Thyroid gland (tissue), 4 donors: ENCODE measurements at regions not wholly inside any gene's neighbourhood (a gene's known extent, or its start where the extent isn't known, plus 50 kb on each side); places are given as distances from the start of the nearest gene placed in this dataset.

Experiments
- DNase-seq, 2 donors: peaks; one replicate each; pipeline ENCODE4 v3.0.0-alpha.2; 2019
- H3K27ac ChIP-seq, 3 donors: fragments of 200-600 bp; sonication (generic); 1 replicate in 2 of 3; 2 replicates in 1 of 3; pipeline ENCODE4 v1.5.1; 2016 to 2019; ENCODE audit warnings: mild to moderate bottlenecking in 1 of 3, moderate library complexity in 1 of 3
- H3K27me3 ChIP-seq: fragments of 200-600 bp; sonication (generic); one replicate; pipeline ENCODE4 v1.5.1; 2019
- H3K36me3 ChIP-seq, 2 donors: fragments of 200-600 bp; sonication (generic); one replicate each; pipeline ENCODE4 v1.5.1; 2016 to 2019
- H3K4me1 ChIP-seq, 2 donors: fragments of 200-600 bp; sonication (generic); one replicate each; pipeline ENCODE4 v1.5.1; 2017 to 2019
- H3K4me3 ChIP-seq, 3 donors: fragments of 200-600 bp; sonication (generic); replicated peaks in 1 of 3; 1 replicate in 2 of 3; 2 replicates in 1 of 3; pipeline ENCODE4 v1.5.1; 2016; ENCODE audit warnings: mild to moderate bottlenecking in 1 of 3
- H3K9me3 ChIP-seq: fragments of 200-600 bp; sonication (generic); one replicate; pipeline ENCODE4 v1.5.1; 2017
- CTCF ChIP-seq, 6 experiments: fragments of 200-600 bp in 3 of 6; fragments of 450-650 bp in 3 of 6; sonication (generic) in 3 of 6; IDR thresholded peaks; one replicate each; pipeline ENCODE4 v1.5.1; 2016 to 2019; ENCODE audit warnings: antibody characterized with exemption in 6 of 6, mild to moderate bottlenecking in 2 of 6, inconsistent platforms in 1 of 6, moderate library complexity in 1 of 6
- POLR2A ChIP-seq, 2 donors: fragments of 450-650 bp; IDR thresholded peaks; one replicate each; pipeline ENCODE4 v1.6.1; 2017; ENCODE audit warnings: antibody characterized with exemption in 2 of 2, mild to moderate bottlenecking in 2 of 2, moderate library complexity in 1 of 2
- WGBS, 2 donors: methylation state at CpG; one replicate each; pipeline ENCODE4 v1.1.5; 2017; 5-methylcytosine and 5-hydroxymethylcytosine counted together
- intact Hi-C: fragments of 100-400 bp; cut with DNase I; formaldehyde crosslinking; loops from one replicate; pipeline ENCODE4 v1.15.1; 2023

- H3K36me3 ChIP-seq = no peaks in the 10 kb centered on the region
- H3K27ac ChIP-seq = no peak overlapping the region
- H3K4me3 ChIP-seq = no peak overlapping the region
- no peaks in the 10 kb centered on the region for H3K27me3 ChIP-seq
- WGBS, 2 donors = 79 to 89% methylated on average over 1 of the region's 1 CpG
- H3K4me1 ChIP-seq = no peaks in the 10 kb centered on the region
- intact Hi-C loops = no loop called here
- DNase-seq = no peak
- H3K9me3 ChIP-seq = no peaks in the 10 kb centered on the region
- TF ChIP-seq CTCF (IDR thresholded peaks at IDR 0.05) = no peak
- TF ChIP-seq POLR2A (IDR thresholded peaks at IDR 0.05) = no peak
These were observed 243.1 kb upstream of the FANCL start for GRCh38 chr2:58484221-58484620.

- Histone ChIP-seq H3K36me3 (no peaks in the 10 kb centered on the region), H3K27me3 (no peaks in the 10 kb centered on the region), H3K27ac (no peak overlapping the region), H3K4me1 (no peaks in the 10 kb centered on the region), H3K4me3 (no peak overlapping the region), H3K9me3 (no peaks in the 10 kb centered on the region)
- TF ChIP-seq CTCF (IDR thresholded peaks at IDR 0.05) = no peak
- no peak for TF ChIP-seq POLR2A (IDR thresholded peaks at IDR 0.05)
- intact Hi-C loops = no loop called here
- WGBS, 2 donors = 41 to 56% methylated on average over 3 of the region's 3 CpGs
- DNase-seq = no peak
These were observed 242.2 kb upstream of the FANCL start for GRCh38 chr2:58483307-58483706.

- H3K9me3 ChIP-seq = no peaks in the 10 kb centered on the region
- intact Hi-C loops = no loop called here
- no peak for TF ChIP-seq CTCF (IDR thresholded peaks at IDR 0.05)
- no peak for TF ChIP-seq POLR2A (IDR thresholded peaks at IDR 0.05)
- DNase-seq = no peak
- no peaks in the 10 kb centered on the region for H3K36me3 ChIP-seq
- no peak overlapping the region for H3K4me3 ChIP-seq
- no peak overlapping the region for H3K27ac ChIP-seq
- 76 to 88% methylated on average over 2 of the region's 2 CpGs for WGBS, 2 donors
- no peaks in the 10 kb centered on the region for H3K4me1 ChIP-seq
- H3K27me3 ChIP-seq = no peaks in the 10 kb centered on the region
These were observed 240.5 kb upstream of the FANCL start for GRCh38 chr2:58481670-58482069.

GRCh38 chr2:58480141-58480540, 239.0 kb upstream of the FANCL start:
- H3K9me3 ChIP-seq = no peaks in the 10 kb centered on the region
- WGBS, 2 donors = 89 to 98% methylated on average over 2 of the region's 2 CpGs
- intact Hi-C loops = no loop called here
- no peak overlapping the region for H3K4me3 ChIP-seq
- TF ChIP-seq CTCF (IDR thresholded peaks at IDR 0.05) (no peak), POLR2A (IDR thresholded peaks at IDR 0.05) (no peak)
- H3K27me3 ChIP-seq = no peaks in the 10 kb centered on the region
- no peak overlapping the region for H3K27ac ChIP-seq
- H3K36me3 ChIP-seq = no peaks in the 10 kb centered on the region
- no peaks in the 10 kb centered on the region for H3K4me1 ChIP-seq
- no peak for DNase-seq

GRCh38 chr2:58479535-58480140, 238.5 kb upstream of the FANCL start:
- H3K27ac ChIP-seq = no peak overlapping the region
- intact Hi-C loops = no loop called here
- no peaks in the 10 kb centered on the region for H3K4me1 ChIP-seq
- H3K9me3 ChIP-seq = no peaks in the 10 kb centered on the region
- WGBS, 2 donors = 68% methylated on average over 12 of the region's 12 CpGs
- no peaks in the 10 kb centered on the region for H3K27me3 ChIP-seq
- DNase-seq = no peak
- no peaks in the 10 kb centered on the region for H3K36me3 ChIP-seq
- no peak overlapping the region for H3K4me3 ChIP-seq
- TF ChIP-seq POLR2A (IDR thresholded peaks at IDR 0.05) (no peak), CTCF (IDR thresholded peaks at IDR 0.05) (no peak)
